NCI-H524 treated with DMSO at 0.1 percent for 48 hours (cell line): ENCODE measurements at regions not wholly inside any gene's neighbourhood (a gene's known extent, or its start where the extent isn't known, plus 50 kb on each side); places are given as distances from the start of the nearest gene placed in this dataset.

Experiments
- DNase-seq: peaks from one replicate; lab custom pipeline; 2025; lab: John Stamatoyannopoulos, UW

- DNase-seq: no peak
These were observed 288.3 kb upstream of the AJAP1 start for GRCh38 chr1:4366091-4366490.

DNA sequence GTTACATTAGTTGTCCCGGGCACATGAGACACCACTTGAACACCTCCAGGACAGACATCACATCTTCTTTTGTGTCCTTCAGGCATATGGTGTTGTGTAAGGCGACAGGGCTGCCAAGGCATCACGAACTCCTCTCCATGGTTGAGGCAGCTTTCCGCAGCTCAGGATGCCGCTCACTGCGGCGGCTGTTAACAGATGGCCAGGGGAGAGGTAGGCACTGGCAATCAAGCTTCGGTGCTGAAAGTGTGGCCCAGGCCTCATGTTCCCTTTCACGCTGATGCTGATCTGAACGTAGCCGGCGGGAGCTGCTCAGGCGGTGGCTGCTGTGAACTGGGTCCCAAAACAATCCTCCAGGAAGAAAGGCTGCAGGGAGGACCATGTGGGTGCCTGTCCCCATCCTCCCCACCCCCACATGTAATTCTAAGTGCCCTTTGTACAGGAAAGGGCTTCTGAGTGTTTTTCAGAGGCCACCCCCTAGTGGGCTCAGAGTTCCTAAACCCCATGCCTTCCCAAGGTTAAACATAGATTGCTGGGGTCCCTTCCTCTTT is 287.1 kb upstream of the AJAP1 start:
- DNase-seq: no peak

DNA sequence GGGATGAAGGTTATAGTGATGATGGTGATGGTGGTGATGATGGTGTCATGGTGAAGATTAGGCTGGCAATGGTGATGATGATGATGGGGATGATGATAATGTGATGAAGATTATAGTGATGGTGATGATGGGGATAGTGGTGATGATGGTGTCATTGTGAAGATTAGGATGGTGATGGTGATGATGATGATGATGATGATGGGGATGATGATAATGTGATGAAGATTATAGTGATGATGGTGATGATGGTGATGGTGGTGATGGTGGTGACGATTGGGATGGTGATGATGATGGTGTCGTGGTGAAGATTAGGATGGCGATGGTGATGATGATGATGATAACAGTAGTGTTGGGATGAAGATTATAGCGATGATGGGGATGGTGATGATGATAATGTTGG is 285.1 kb upstream of the AJAP1 start:
- no peak for DNase-seq

DNA sequence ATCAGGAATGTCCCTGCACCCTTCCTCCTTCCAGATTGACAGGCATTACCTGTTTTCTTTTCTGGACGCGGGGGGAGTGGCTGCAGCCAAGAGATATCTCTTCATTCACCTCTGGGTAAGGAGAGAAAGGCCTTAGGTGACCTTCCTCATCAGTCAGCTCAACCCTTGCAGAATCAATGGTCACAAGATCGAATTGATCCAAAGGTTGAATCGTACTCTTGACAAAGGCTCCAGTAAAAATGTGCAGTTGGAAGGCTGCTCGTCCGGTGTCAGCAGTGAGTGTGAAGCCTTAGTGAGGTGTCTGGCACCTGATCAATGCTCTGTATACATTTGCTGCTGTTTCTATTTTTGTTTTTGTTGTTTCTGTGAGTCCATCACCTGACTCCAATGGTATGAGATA is 282.6 kb upstream of the AJAP1 start:
- no peak for DNase-seq

- no peak for DNase-seq
These were observed 278.6 kb upstream of the AJAP1 start for GRCh38 chr1:4375812-4376211.

DNA sequence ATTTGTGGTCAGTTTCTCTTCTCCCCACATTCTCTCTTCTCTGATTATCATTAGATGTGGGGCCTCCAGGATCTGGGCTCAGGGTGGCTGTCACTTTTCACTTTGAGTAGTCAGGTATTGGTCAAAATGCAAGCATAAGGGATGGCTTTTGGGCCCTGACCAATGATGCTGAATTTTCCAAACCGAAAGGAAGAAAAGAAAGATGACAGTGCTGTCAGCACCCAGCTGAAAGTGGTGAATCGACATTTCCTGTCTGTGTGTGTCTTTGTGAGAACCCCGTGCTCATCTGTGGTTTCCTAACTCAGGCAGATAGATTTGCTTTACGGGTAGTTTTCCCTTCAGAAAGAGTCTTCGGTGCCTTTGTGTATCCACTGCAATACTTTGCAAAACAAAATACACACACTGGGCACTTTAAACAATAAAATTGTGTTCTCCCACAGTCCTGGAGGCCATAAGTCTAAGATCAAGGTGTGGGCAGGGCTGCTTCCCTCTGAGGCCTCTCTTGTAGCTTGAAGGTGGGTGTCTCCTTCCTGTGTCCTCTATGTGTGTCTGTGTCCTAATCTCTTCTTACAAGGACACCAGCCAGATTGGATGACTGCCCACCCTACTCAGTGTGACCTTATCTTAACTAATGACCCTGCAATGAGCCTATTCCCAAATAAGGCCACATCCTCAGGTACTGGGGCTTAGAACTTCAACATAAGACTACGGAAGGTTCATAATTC is 274.8 kb upstream of the AJAP1 start:
- no peak for DNase-seq

- no peak for DNase-seq
These were observed 273.7 kb upstream of the AJAP1 start for GRCh38 chr1:4380564-4381168.

GRCh38 chr1:4393191-4393590 is 261.2 kb upstream of the AJAP1 start:
- DNase-seq: no peak

GRCh38 chr1:4394366-4394765 is 260.0 kb upstream of the AJAP1 start:
- DNase-seq: no peak

DNA sequence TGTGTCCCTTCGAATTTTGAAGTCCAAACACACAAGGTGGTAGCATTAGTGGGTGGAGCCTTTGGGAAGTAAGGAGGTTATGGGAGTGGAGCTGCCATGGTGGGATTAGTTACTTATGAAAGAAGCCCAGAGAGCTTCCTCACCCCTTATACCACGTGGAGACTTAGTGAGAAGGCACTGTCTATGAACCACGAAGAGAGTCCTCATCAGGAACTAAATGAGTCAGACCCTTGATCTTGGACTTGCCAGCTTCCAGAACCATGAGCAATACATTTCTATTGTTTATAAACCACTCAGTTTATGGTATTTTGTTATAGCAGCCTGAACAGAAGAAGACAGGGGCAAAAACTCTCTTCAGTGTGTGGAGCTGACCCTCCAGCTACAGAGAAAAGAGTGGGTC is 259.3 kb upstream of the AJAP1 start:
- DNase-seq: no peak

DNA sequence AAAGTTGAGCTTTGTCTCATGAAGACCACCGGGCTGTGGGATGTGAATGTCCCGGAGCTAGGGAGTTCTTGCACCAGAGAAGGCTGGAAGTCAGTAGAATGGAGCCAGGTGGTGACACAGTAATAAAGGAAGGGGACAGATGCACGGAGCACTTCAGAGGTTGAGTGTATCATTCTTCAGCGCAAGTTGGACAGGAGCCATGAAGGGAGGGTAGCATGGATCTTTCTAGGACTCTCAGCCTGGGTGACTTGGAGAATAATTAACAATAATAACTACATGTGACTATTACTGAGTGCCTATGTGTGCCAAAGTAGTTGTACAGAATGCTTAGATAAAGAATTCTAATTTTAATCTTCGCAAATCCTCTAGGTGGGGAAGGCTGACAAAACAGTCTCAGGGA is 258.7 kb upstream of the AJAP1 start:
- no peak for DNase-seq

- no peak for DNase-seq
These were observed 257.9 kb upstream of the AJAP1 start for GRCh38 chr1:4396551-4396950.

DNA sequence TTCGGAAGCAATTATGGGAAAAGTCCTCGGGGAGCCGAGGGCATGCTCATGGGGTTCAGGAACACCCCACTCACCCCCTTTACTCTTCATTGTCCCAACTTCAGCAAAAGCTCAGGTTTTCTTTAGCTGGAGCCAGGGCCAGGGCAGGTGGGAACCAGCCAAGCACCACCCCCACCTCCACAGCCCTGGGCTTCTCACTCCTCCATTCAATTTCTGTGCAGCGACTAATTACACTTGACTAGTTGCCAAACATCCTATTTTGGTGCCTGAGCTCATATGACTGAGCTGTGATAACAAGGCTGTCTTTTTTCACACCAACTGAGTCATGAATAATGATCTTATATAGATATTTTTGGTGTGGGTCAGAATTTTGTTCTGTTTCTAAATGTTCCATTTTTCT is 257.2 kb upstream of the AJAP1 start:
- no peak for DNase-seq

GRCh38 chr1:4402032-4402431 is 252.4 kb upstream of the AJAP1 start:
- DNase-seq: no peak

GRCh38 chr1:4404854-4405590 is 249.4 kb upstream of the AJAP1 start:
- DNase-seq: no peak

DNA sequence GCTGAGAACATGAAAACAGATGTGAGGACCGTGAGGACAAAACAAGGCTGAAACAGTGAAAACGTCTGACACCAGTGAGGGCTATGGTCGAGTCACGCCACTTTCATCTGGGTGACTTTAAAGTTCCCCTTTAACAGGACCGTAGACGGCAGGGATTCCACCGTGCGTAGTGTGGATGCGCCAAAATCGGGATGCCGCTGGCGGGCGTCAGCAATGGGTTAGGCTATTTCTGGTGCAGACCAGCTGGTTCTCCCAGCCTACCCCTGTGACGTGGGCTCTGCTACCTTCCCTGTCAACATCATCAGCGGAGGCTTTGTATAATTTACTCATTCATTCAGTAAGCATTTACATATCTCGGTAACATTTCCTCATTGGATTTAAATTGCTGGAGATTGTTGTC is 246.6 kb upstream of the AJAP1 start:
- DNase-seq: no peak

- DNase-seq: no peak
These were observed 246.0 kb upstream of the AJAP1 start for GRCh38 chr1:4408380-4408779.

- no peak for DNase-seq
These were observed 242.5 kb upstream of the AJAP1 start for GRCh38 chr1:4411862-4412261.

GRCh38 chr1:4415476-4415875 is 238.9 kb upstream of the AJAP1 start:
- DNase-seq: no peak

GRCh38 chr1:4416189-4416588 is 238.2 kb upstream of the AJAP1 start:
- no peak for DNase-seq

DNA sequence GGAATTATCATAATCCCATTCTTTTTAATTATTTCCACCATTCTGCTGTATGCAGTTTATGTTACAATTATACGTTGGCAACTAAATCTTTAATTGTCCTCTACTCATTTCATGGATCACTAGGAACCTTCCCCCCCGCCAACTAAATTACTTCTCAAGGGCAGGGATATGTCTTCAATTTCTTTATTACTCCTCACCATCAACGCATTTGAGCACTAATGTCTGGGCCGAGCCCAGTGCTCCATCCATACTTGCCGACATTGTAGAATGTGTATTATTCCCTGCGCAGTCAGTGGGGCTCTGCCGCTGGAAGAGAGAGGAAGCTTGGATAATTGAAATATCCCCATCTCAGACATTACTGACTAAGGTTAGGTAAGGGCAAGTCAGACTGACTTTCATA is 236.4 kb upstream of the AJAP1 start:
- DNase-seq: no peak

- no peak for DNase-seq
These were observed 232.4 kb upstream of the AJAP1 start for GRCh38 chr1:4421986-4422385.
